ENCODE measurements at regions not wholly inside any gene's neighbourhood (a gene's known extent, or its start where the extent isn't known, plus 50 kb on each side); places are given as distances from the start of the nearest gene placed in this dataset.

DNA sequence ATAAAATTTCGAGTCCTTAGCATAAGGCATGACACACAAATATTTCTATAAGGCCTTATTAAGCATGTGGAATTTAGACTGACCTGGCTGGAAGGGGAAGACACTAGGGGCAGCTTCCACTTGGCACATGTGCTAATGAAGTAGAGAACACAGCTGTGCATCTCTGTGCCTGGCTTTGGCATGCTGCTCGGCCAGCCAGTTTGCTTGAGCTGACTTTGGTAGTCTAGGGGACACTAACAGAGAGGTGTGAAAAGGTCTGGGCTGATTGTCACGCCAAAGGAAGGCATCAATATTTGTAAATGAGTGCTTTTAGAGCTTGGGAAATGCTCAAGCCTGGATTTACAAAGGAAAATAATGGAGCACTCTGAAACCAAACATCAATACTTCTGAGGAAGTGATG, 723.7 kb downstream of the PRELID2 start:
- intact Hi-C loops (cut with DNase I) = no loop called here
- DNase-seq (no peak), ATAC-seq (ENCODE audit: poor library complexity) (no peak)

DNA sequence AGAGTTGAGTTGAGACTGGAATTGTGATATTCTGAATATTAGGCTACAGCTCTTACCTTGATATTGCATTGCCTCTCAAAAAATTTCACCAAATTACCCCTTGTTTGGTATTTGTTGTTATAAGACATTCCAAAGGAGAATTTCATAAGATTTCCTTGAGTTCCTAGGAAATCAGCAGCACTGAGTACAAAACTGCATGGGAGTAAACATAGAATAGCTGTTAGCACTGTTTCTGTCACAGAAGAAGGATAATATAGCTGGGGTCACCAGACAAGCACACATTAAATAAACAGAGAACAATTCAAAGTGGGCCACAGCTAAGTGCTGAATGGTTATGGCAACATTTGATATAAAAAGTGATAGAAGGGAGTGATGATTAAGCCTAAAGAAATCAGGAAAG, 724.3 kb downstream of the PRELID2 start:
- intact Hi-C loops (cut with DNase I) = no loop called here
- ATAC-seq (ENCODE audit: poor library complexity) (no peak), DNase-seq (no peak)

DNA sequence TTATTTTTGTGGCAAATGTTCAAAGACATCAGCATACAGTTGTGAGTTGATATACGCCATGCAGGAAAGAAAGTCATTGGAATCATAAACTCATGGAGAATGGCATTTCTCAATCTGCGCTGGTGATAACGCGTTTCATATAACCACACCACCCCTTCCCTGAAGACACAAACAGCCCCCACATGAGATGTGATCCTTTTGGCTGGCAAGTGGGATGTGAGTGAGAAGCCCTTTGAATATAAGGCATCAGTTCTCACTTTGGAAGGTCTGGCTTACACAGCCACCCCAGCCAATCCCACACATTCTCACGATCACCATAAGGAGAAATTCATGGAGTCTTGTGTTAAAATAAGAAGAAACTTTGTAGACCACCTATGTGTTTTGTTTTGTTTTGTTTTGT, 725.0 kb downstream of the PRELID2 start:
- intact Hi-C loops (cut with DNase I) = no loop called here
- ATAC-seq (ENCODE audit: poor library complexity) (no peak), DNase-seq (no peak)

DNA sequence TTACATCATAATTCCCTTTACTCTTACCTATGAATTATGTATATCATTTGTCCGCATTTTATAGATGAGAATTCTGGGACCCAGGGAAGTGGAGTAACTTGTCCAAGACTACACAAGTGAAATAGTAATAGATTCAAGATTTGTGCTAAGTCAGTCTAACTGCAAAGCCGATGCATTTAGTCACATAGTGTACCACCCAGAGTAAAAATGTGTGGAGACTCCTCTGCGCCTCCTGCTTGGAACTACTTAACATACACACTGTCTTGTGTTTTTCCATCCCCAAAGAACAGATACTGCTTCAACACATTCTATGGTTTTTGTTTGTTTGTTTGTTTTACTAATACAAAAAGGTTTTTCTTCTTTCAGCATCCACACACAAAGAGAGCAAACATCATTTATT, 729.8 kb downstream of the PRELID2 start:
- DNase-seq (no peak), ATAC-seq (ENCODE audit: poor library complexity) (no peak)
- intact Hi-C loops (cut with DNase I) = no loop called here

DNA sequence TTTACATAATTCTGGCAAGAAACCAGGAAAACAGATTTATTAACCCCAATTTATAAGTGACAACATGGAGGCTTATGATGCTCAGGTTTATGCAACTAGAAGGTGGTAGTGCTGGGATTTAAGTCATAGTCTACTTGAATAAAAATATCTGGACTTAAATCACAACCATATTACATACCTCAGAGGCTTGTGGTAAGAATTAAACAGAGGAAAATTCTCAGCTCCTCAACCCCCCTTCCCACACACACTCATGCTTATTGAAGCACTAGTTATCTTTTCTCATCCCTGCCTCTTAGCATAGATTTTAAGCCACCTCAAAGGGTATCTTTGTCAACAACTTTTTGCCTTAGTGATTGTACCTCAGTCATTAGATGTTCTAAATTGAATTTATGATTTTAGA, 731.0 kb downstream of the PRELID2 start:
- DNase-seq (no peak), ATAC-seq (ENCODE audit: poor library complexity) (no peak)
- intact Hi-C loops (cut with DNase I) = no loop called here

DNA sequence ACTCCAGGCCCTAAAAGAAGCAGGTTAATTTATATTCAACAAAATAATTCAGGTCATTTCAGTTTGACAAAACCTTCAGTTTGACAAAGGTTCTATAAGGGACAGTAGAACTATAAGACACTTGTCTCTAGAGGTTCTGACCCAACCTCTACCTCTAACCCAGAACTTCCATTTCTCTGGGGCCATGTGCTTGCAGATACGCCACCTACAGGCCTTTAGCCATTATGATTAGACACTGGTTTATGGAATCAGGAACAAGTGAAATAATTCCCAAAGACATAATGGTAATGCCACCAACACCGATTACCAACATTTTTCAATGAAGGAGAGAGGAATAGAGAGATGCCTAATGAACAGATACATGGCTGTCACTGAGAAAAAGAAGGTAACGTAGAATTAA, 733.9 kb downstream of the PRELID2 start:
- DNase-seq (no peak), ATAC-seq (ENCODE audit: poor library complexity) (no peak)
- intact Hi-C loops (cut with DNase I) = no loop called here

DNA sequence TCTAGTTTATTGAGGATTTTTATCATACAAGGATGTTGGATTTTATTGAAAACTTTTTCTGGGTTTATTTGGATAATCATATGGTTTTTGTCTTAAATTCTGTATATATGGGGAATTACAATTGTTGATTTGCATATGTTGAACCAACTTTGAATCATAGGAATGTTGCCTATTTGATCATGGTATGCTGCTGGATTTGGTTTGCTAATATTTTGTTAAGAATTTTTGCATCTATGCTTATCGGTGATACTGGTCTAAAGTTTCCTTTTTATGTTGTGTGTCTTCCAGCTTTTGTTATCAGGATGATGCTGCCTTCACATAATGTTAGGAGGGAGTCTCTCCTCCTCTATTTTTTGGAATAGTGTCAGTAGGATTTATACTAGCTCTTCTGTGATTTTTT, 745.0 kb downstream of the PRELID2 start:
- ATAC-seq (ENCODE audit: poor library complexity) = no peak
- intact Hi-C loops (cut with DNase I) = no loop called here

DNA sequence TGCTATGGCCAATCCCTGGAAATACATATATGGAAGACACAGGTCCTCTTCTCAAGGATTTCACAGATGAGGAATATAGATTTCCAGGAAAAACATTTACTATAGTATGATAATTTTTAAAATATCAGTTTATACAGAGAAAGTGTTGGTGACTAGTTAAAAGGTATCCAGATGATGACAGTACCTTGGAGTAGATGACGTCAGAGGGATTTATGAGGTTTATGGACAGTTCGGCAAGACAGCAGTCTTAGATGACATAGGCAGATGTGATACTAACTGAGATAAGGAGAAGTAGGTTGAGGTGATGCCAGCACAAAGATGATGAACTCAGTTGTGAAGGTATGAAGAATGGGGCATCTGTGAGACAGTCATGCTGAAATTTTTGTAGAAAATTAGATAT, 750.3 kb downstream of the PRELID2 start:
- DNase-seq (no peak), ATAC-seq (ENCODE audit: poor library complexity) (no peak)
- intact Hi-C loops (cut with DNase I) = no loop called here

More for the DNA sequence above, 745.0 kb downstream of the PRELID2 start:
- no peak for DNase-seq

DNA sequence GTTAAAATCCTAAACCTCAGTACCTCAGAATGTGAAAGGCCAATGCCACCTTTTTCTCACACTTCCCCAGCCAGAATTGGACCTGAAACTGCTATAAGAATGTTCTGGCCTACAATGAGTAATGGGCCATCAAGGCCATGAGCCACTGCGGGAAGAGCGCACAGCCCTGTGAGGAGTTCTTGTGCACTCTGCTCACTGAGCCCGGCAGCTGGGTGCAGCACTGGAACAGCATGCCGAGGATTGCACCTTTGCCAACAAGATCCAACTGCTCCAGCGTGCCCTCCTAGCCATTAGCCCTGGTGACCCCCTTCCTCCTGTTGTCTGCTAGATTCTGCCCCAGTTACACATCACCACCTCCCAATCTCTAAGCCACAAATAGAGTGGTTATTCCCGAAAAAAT, 758.1 kb downstream of the PRELID2 start:
- ATAC-seq (ENCODE audit: poor library complexity) = no peak
- intact Hi-C loops (cut with DNase I) = no loop called here
- no peak for DNase-seq

DNA sequence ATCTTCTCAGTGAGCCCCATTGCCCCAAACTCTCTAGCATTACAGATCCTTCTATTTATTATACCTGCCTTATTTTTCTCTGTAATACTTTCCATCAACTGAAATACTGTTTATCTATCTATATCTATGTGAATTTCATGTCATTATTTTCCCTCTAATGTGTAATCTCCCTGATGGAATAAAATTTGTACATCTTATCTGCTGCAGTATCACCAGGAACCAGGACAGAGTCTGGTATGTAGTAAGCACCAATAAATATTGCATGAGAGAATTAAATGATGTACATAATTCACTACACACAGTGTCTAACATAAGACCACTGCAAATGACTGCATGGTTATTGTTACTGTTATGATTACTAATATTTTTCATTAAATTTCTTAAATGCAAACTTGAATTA, 759.1 kb downstream of the PRELID2 start:
- DNase-seq (no peak), ATAC-seq (ENCODE audit: poor library complexity) (no peak)
- intact Hi-C loops (cut with DNase I) = no loop called here

DNA sequence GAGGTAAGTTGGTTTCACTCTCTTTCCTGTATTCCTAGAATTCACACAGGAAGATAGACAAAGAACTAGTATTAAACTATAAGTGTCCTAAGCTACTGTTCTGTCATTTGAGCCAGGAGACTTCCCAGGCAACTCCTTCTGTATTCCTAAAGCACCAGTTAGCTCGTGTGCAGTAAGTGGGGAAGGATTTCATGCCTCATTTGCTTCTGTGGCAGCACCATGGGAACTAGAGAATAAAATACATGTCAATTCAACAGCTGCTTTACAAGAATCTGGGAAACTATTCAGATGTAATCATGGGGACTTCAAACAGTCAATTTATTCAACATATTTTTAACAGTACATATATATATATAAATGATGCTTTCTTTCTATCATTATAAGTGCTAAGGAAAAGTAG, 762.3 kb downstream of the PRELID2 start:
- ATAC-seq (ENCODE audit: poor library complexity) (no peak), DNase-seq (no peak)
- intact Hi-C loops (cut with DNase I) = no loop called here

DNA sequence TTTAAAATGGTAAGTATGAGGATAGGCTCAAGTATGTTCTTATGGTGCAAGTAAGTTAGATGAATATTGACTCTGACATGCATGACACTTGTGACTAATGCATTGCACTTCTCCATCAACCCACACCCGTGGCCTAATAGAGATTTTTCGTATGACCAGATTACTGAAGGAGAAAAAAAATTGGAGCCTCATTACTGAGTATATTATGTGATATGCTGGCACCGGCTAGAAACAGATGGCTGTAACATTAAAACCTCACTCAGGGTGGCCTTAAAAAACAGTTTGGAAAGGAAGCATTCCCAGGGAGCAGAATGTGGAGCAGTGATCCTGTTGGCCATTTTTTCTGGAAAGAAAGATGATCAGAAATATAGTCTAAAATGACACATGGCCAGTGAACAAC, 766.4 kb downstream of the PRELID2 start:
- intact Hi-C loops (cut with DNase I) = no loop called here

DNA sequence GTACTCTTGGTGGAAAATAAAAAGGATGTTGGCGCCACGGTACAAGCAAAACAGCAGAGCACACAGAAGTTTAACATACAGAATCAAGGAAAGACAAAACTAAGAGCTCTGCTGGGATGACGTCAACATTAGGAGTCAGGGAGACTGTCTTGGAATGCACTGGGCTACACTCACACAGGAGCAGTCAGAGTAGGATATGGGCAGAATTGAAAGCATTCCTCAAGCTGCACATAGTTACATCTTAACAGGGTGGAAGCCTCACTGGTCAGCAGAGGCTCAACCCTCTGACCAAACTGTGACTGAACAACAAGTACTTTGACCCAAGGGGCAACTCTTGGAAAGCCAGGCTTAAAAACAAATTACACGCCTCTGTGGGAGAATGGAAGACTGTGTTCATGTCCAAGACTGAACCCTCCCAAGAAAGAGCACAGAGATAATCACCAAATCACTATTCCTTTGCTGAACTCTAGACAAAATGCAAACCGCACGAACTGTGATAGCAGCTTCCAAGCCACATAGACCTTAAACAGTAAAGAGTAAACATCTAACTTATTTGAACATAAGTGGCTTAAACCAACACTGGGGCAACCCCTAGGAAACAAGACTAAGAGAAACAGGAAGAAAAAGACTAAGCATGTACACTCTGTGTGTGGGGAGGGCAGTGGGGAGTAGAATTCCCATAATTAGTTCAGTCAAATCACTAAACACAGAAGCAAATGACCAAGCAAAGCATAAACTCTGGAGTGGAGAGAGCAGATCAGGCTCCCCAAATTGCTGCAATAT, 772.7 kb downstream of the PRELID2 start:
- intact Hi-C loops (cut with DNase I) = no loop called here
- DNase-seq (no peak), ATAC-seq (ENCODE audit: poor library complexity) (no peak)

More for the DNA sequence above, 766.4 kb downstream of the PRELID2 start:
- DNase-seq = no peak
- ATAC-seq (ENCODE audit: poor library complexity) = no peak

DNA sequence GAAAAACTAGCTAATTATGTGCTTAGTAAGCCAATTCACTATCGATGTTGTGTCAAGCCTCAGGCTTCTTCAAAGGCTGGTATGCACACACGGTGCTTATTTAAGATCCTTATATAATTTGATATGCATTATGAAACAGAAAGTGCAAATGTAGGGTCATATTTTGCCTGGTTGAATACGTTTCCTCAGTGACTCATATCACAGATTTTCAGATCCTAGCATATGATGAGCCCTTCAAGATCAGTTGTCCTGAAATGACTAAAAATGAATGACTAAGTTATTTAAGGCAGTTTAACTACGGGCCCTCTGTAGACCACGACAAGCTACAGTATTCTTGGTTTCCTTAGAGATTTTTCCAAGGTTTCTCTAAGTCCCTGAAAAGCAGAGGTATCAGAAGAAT, 778.3 kb downstream of the PRELID2 start:
- no peak for ATAC-seq (ENCODE audit: poor library complexity)
- no peak for DNase-seq
- intact Hi-C loops (cut with DNase I) = no loop called here

DNA sequence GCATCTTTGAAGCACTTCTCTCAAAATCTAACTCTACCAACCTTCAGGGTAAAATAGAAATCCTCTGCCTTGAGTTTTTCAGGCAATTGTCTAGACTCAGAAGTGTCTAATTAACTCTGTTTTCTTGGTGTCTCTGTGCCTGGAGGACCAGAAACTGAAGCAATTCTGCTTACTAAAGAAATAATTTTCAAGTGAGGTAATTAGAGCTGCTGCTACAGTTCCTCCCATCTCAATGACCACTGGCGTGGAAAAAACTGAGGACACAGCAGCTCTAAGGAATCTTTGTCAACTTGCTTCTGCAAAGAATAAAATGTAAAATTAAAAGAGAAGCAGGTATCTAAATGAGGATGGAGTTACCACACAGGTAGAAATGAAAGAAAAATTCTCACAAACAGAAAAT, 785.0 kb downstream of the PRELID2 start:
- ATAC-seq (ENCODE audit: poor library complexity) = no peak
- intact Hi-C loops (cut with DNase I) = no loop called here
- no peak for DNase-seq

DNA sequence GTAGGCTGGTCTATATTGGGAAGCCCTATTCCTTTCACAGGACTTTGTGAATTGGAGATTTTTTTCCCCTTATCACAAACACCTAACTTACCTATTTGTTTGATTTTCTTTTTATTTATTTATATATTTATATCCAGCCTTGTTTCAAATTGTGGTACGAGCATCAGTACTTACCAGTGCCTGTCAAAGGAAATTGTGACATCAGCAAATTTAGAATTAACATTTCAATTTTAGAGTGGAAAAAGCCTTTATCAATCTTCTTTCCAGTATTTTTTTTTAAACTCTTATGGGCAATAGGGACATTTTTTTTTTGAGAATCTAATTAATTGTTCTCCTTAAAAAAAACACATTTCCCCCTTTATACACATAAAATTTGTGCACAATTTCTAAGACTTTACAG, 790.2 kb downstream of the PRELID2 start:
- DNase-seq = no peak
- no peak for ATAC-seq (ENCODE audit: poor library complexity)
- intact Hi-C loops (cut with DNase I) = no loop called here

DNA sequence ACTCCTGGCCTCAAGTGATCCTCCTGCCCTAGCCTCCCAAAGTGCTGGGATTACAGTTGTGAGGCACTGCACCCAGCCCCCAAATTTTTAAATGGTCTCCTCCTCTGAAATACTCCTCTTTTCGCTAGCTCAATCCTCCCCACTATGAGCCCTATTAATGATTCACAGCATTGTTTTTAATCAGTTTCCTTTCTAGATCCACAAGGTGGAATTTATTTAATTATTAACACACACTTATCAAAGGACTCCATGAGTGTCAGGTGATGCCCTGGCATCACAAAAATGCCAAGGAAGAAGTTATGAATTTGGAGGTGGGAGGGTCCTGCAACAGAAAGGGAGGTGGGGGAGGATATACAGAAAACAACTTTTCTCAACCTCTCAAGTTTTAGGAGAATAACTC, 806.5 kb downstream of the PRELID2 start:
- DNase-seq = no peak
- no peak for ATAC-seq (ENCODE audit: poor library complexity)
- intact Hi-C loops (cut with DNase I) = no loop called here

DNA sequence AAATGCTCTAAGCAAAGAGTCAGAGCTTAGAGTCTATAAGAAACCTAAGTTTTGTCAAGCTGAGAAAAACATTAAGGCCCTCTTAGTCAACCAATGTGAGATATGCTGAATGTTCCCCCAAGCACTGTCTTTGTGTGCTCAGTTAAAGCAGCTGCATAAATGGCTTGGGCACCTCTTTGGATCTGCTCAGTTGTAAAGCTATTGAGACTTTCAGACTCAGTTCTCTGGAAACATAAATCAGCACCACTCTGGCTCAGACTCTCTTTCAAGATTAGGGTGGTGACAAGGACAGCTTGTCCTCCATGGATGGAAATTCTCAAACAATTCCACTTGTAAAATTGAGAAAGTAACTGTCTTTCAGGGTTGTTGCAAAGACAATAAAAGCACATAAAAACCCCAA, 807.9 kb downstream of the PRELID2 start:
- no peak for DNase-seq
- no peak for ATAC-seq (ENCODE audit: poor library complexity)
- intact Hi-C loops (cut with DNase I) = no loop called here

DNA sequence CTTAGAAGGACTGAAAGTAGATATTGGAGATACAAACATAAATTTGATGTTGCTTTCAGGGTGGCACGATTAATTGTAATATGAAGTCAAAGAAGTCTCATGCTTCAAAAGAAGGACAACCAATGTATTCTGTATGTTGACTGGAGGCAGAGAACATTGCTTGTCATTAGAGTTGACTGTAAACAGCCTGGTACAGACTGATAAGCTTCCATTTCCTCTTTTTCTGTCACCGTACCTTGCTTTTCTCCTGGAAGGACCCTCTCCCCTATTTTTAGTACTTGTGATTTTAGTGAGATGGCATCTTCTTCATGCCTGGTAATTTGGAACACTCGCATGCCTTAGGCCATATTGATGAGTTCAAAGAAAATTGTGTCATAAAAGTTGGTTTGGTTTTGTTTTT, 809.4 kb downstream of the PRELID2 start:
- no peak for ATAC-seq (ENCODE audit: poor library complexity)
- intact Hi-C loops (cut with DNase I) = no loop called here
- no peak for DNase-seq

DNA sequence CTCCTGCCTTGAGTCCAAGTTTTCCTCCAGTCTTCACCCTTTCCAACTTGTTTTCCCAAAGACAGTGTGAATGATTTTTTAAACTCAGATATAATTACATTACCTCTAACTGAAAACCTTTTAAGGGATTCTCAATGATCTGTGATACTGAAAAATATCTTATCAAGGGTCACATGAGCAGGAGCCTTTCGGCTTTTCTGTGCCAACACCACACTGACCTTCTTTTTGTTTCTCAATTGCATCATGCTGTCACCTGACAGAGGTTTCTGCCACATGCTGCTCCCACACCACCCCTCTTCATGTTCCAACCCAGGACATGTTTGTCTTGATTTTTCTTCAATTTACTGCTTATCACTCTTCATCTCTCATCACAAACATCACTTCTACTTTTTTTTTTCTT, 820.0 kb downstream of the PRELID2 start:
- ATAC-seq (ENCODE audit: poor library complexity) = no peak
- DNase-seq = no peak
- intact Hi-C loops (cut with DNase I) = no loop called here

DNA sequence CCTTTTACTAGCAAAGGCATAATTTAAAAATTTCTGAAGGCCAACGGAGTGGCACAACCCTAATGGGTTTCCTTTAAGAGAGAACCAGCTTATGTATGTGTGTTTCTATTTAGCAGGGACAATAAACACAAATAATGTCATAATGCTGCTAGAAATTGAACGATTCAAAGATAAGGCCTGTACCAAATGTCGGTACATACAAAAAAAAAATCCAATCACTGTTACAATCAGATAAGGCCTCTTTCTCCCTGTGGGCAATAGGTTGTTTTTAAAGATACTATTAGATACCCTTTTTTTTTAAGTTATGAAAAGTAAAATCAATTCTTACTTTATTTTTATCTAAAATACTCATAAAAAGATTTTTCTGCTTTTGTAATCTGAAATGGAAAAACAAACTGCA, 821.0 kb downstream of the PRELID2 start:
- DNase-seq (no peak), ATAC-seq (ENCODE audit: poor library complexity) (no peak)
- intact Hi-C loops (cut with DNase I) = no loop called here

Data from Right ventricle myocardium superior (tissue), 1 donor.